H1 (cell line): ENCODE measurements at regions not wholly inside any gene's neighbourhood (a gene's known extent, or its start where the extent isn't known, plus 50 kb on each side); places are given as distances from the start of the nearest gene placed in this dataset.

ENCODE experiments used
- CTCF ChIA-PET: fragments of 300-600 bp; sonication (Branson Sonifier 250); formaldehyde crosslinking; loops from one replicate; lab custom pipeline; 2021; ENCODE audit not compliant: partially characterized antibody; lab: Charles Lee
- POLR2A ChIA-PET: fragments of 300-600 bp; sonication (Branson Sonifier 250); formaldehyde crosslinking; loops from one replicate; lab custom pipeline; 2021; ENCODE audit warnings: inconsistent platforms; ENCODE audit not compliant: partially characterized antibody; lab: Charles Lee
- DNase-seq, 2 experiments: peaks; one replicate each; pipeline versions ENCODE4 v3.0.0 to v3.0.0-alpha.2; 2010 to 2022; ENCODE audit warnings: low spot score in 2 of 2, low read depth in 1 of 2, mixed read lengths in 1 of 2
- FAIRE-seq: peaks from 2 replicates; lab custom pipeline; 2011; peaks lifted over from hg19 to GRCh38; lab: Jason Lieb, UNC
- H2AFZ ChIP-seq: 2 replicates; pipeline ENCODE4 v1.8.1; 2012; ENCODE audit warnings: low read length, inconsistent platforms
- H2AK5ac ChIP-seq: 2 replicates; pipeline ENCODE4 v1.6.1; 2013; ENCODE audit warnings: low read depth, low read length
- H2BK120ac ChIP-seq: replicated peaks from 2 replicates; pipeline ENCODE3; 2013; ENCODE audit warnings: low read depth, low read length, inconsistent platforms
- H2BK12ac ChIP-seq: 2 replicates; pipeline ENCODE4 v1.6.1; 2013; ENCODE audit warnings: low read depth, low read length
- H2BK15ac ChIP-seq: 2 replicates; pipeline ENCODE4 v1.6.1; 2013; ENCODE audit warnings: low read length
- H2BK20ac ChIP-seq: 2 replicates; pipeline ENCODE4 v1.6.1; 2013; ENCODE audit warnings: low read length
- H2BK5ac ChIP-seq: 2 replicates; pipeline ENCODE4 v1.6.1; 2013; ENCODE audit warnings: low read depth, low read length
- H3K14ac ChIP-seq: 2 replicates; pipeline ENCODE4 v1.6.1; 2013; ENCODE audit warnings: inconsistent platforms; ENCODE audit not compliant: insufficient read length
- H3K18ac ChIP-seq: 2 replicates; pipeline ENCODE4 v1.6.1; 2013; ENCODE audit warnings: low read length; ENCODE audit errors: extremely low read depth
- H3K23ac ChIP-seq: 2 replicates; pipeline ENCODE4 v1.6.1; 2013; ENCODE audit warnings: inconsistent platforms; ENCODE audit not compliant: insufficient read length
- H3K23me2 ChIP-seq: 2 replicates; pipeline ENCODE4 v1.6.1; 2013; ENCODE audit warnings: low read depth, low read length
- H3K27ac ChIP-seq: 2 replicates; pipeline ENCODE4 v1.6.1; 2011; ENCODE audit warnings: low read depth, low read length, inconsistent platforms
- H3K27me3 ChIP-seq, 4 experiments: replicated peaks in 1 of 4; 1 replicate in 1 of 4; 2 replicates in 3 of 4; pipeline versions ENCODE4 v1.6.1 to v1.8.1; 2011 to 2013; ENCODE audit warnings: low read length in 3 of 4, mild to moderate bottlenecking in 3 of 4, inconsistent platforms in 2 of 4, mixed read lengths in 2 of 4, moderate library complexity in 1 of 4; ENCODE audit not compliant: control insufficient read depth in 3 of 4, insufficient read depth in 3 of 4; ENCODE audit errors: extremely low read depth in 1 of 4
- H3K36me3 ChIP-seq, 4 experiments: 2 replicates each; pipeline versions ENCODE4 v1.6.1 to v1.8.1; 2011 to 2013; ENCODE audit warnings: mild to moderate bottlenecking in 4 of 4, low read length in 3 of 4, moderate library complexity in 2 of 4, control low read depth in 1 of 4, inconsistent platforms in 1 of 4; ENCODE audit not compliant: insufficient read depth in 4 of 4, control insufficient read depth in 2 of 4
- H3K4ac ChIP-seq: replicated peaks from 2 replicates; pipeline ENCODE3; 2013; ENCODE audit warnings: low read length, low read depth, mixed read lengths, inconsistent platforms; ENCODE audit not compliant: insufficient read length
- H3K4me1 ChIP-seq, 4 experiments: replicated peaks in 1 of 4; 1 replicate in 1 of 4; 2 replicates in 3 of 4; pipeline versions ENCODE4 v1.6.1 to v1.8.1; 2011 to 2013; ENCODE audit warnings: low read length in 3 of 4, inconsistent platforms in 2 of 4, mixed read lengths in 1 of 4; ENCODE audit not compliant: insufficient read depth in 4 of 4, control insufficient read depth in 3 of 4
- H3K4me2 ChIP-seq, 2 experiments: 2 replicates each; pipeline versions ENCODE4 v1.6.1 to v1.8.1; 2011 to 2013; ENCODE audit warnings: low read depth in 2 of 2, low read length in 2 of 2, control low read depth in 1 of 2, inconsistent platforms in 1 of 2, mild to moderate bottlenecking in 1 of 2; ENCODE audit not compliant: insufficient read depth in 1 of 2
- H3K4me3 ChIP-seq, 4 experiments: fragments of 200-600, 300-600 bp in 1 of 4; sonication (generic), shearing (Covaris generic), sonication (Bioruptor Twin) in 1 of 4; 2 replicates each; pipeline versions ENCODE4 v1.5.1 to v1.8.1; 2011 to 2016; ENCODE audit warnings: low read length in 4 of 4, low read depth in 3 of 4, control low read depth in 2 of 4, inconsistent platforms in 2 of 4, mild to moderate bottlenecking in 2 of 4, mixed read lengths in 1 of 4, moderate library complexity in 1 of 4; ENCODE audit not compliant: insufficient read depth in 2 of 4; ENCODE audit errors: extremely low read depth in 1 of 4
- H3K56ac ChIP-seq: replicated peaks from 2 replicates; pipeline ENCODE3; 2013; ENCODE audit warnings: low read depth, mild to moderate bottlenecking, mixed read lengths, low read length, inconsistent platforms; ENCODE audit not compliant: insufficient read length
- H3K79me1 ChIP-seq: 2 replicates; pipeline ENCODE4 v1.6.1; 2013; ENCODE audit warnings: low read depth, low read length, control low read depth
- H3K79me2 ChIP-seq, 2 experiments: 2 replicates each; pipeline versions ENCODE4 v1.6.1 to v1.8.1; 2012 to 2013; ENCODE audit warnings: low read length in 2 of 2, mild to moderate bottlenecking in 2 of 2, inconsistent platforms in 1 of 2; ENCODE audit not compliant: insufficient read depth in 2 of 2, control insufficient read depth in 1 of 2
- H3K9ac ChIP-seq, 4 experiments: replicated peaks in 1 of 4; 1 replicate in 1 of 4; 2 replicates in 3 of 4; pipeline versions ENCODE4 v1.6.1 to v1.8.1; 2011 to 2013; ENCODE audit warnings: low read depth in 3 of 4, low read length in 3 of 4, control low read depth in 2 of 4, mild to moderate bottlenecking in 2 of 4, moderate library complexity in 2 of 4, inconsistent platforms in 1 of 4; ENCODE audit errors: extremely low read depth in 1 of 4
- H3K9me3 ChIP-seq, 2 experiments: 2 replicates each; pipeline versions ENCODE4 v1.6.1 to v1.8.1; 2012 to 2013; ENCODE audit warnings: mild to moderate bottlenecking in 2 of 2, moderate library complexity in 2 of 2, control low read depth in 1 of 2, inconsistent platforms in 1 of 2, low read depth in 1 of 2, low read length in 1 of 2, mixed read lengths in 1 of 2; ENCODE audit not compliant: insufficient read depth in 2 of 2
- H4K20me1 ChIP-seq, 2 experiments: replicated peaks in 1 of 2; 2 replicates each; pipeline versions ENCODE3 to v1.8.1; 2011 to 2013; ENCODE audit warnings: inconsistent platforms in 2 of 2, low read length in 2 of 2, mild to moderate bottlenecking in 1 of 2; ENCODE audit not compliant: insufficient read depth in 2 of 2, control insufficient read depth in 1 of 2
- H4K5ac ChIP-seq: 2 replicates; pipeline ENCODE4 v1.6.1; 2013; ENCODE audit warnings: low read length, low read depth, mixed read lengths, inconsistent platforms; ENCODE audit not compliant: insufficient read length
- H4K8ac ChIP-seq: 2 replicates; pipeline ENCODE4 v1.8.0; 2013; ENCODE audit warnings: mild to moderate bottlenecking, moderate library complexity, low read length, inconsistent platforms; ENCODE audit not compliant: insufficient read depth; ENCODE audit errors: extremely low read depth
- H4K91ac ChIP-seq: replicated peaks from 2 replicates; pipeline ENCODE3; 2013; ENCODE audit warnings: low read length, mixed read lengths, inconsistent platforms; ENCODE audit not compliant: insufficient read length
- ATF3 ChIP-seq: IDR thresholded peaks from 2 replicates; pipeline ENCODE4 v1.6.1; 2011; ENCODE audit warnings: low read depth, mild to moderate bottlenecking, low read length; ENCODE audit not compliant: insufficient read depth
- BRCA1 ChIP-seq: IDR thresholded peaks from 2 replicates; pipeline ENCODE4 v1.6.1; 2012; ENCODE audit warnings: low read depth, low read length, improper control_type of control experiment
- CEBPB ChIP-seq: IDR thresholded peaks from 2 replicates; pipeline ENCODE4 v1.6.1; 2012; ENCODE audit warnings: low read depth, low read length
- GTF2F1 ChIP-seq: IDR thresholded peaks from 2 replicates; pipeline ENCODE4 v1.6.1; 2012; ENCODE audit warnings: low read depth, low read length, improper control_type of control experiment, borderline replicate concordance
- JUND ChIP-seq: IDR thresholded peaks from 2 replicates; pipeline ENCODE4 v1.6.1; 2011; ENCODE audit warnings: mild to moderate bottlenecking, improper control_type of control experiment, low read length
- NRF1 ChIP-seq: IDR thresholded peaks from 2 replicates; pipeline ENCODE4 v1.6.1; 2011; ENCODE audit warnings: mild to moderate bottlenecking, low read depth, low read length, improper control_type of control experiment
- RAD21 ChIP-seq, 2 experiments: IDR thresholded peaks in 1 of 2; conservative IDR thresholded peaks in 1 of 2; 2 replicates each; pipeline ENCODE4 v1.6.1; 2011; ENCODE audit warnings: low read depth in 2 of 2, low read length in 2 of 2, improper control_type of control experiment in 1 of 2, inconsistent platforms in 1 of 2, mild to moderate bottlenecking in 1 of 2, moderate library complexity in 1 of 2
- WGBS, 2 experiments: shearing (Covaris generic) in 1 of 2; methylation state at CpG; one replicate each; pipeline versions ENCODE4 v1.1.6 to v1.1.7; 2013 to 2015; ENCODE audit warnings: low lambda C conversion rate in 2 of 2, mixed read lengths in 2 of 2, inconsistent platforms in 1 of 2, low coverage in 1 of 2, missing lambda C conversion rate in 1 of 2; ENCODE audit not compliant: insufficient replicate concordance in 2 of 2, insufficient coverage in 1 of 2, insufficient read length in 1 of 2; ENCODE audit errors: extremely low coverage in 1 of 2, missing lambda C conversion rate in 1 of 2; 5-methylcytosine and 5-hydroxymethylcytosine counted together

- 89% methylated on average over 4 of the region's 4 CpGs; no CpG with 5 or more reads in 1 of the 2 experiments for WGBS, 2 experiments
- H4K20me1 ChIP-seq: no peaks in the 10 kb centered on the region
- no peak overlapping the region for H3K14ac ChIP-seq
- DNase-seq: no peak
- CTCF ChIA-PET: interaction anchor here (0.9 to 5.7 kb wide), 5 partner anchors 17 to 537 kb away, joined by 3 to 31 read pairs (median 3); no protein-coding TSS in a partner anchor
- no peak overlapping the region for H3K4me3 ChIP-seq
- no peak overlapping the region for H3K27ac ChIP-seq
- no peaks in the 10 kb centered on the region for H3K79me1 ChIP-seq
- H3K4me2 ChIP-seq: no peak overlapping the region
- no peak overlapping the region for H2BK15ac ChIP-seq
- H3K27me3 ChIP-seq: no peaks in the 10 kb centered on the region
- no peak overlapping the region for H3K56ac ChIP-seq
- POLR2A ChIA-PET: interaction anchor here (0.9 to 2.7 kb wide), 3 partner anchors 9 to 73 kb away, joined by 3 to 11 read pairs (median 6); no protein-coding TSS in a partner anchor
- TF ChIP-seq CEBPB (peak; percentile 94), RAD21 (IDR thresholded peaks at IDR 0.05 in 1 of 2, conservative IDR thresholded peaks at IDR 0.05 in 1 of 2; ENCODE audit: low read depth in 2 of 2, low read length in 2 of 2) (no peak), JUND (peak; percentile 59), ATF3 (peak; percentile 79), GTF2F1 (no peak), BRCA1 (no peak), NRF1 (no peak)
- TF ChIP-seq, all 59 proteins: peak for 3
- H3K23me2 ChIP-seq: no peaks in the 10 kb centered on the region
- peak overlapping the region; percentile 62 for H2BK12ac ChIP-seq
- no peak overlapping the region for H2BK120ac ChIP-seq
- FAIRE-seq: no peak
- H3K23ac ChIP-seq: no peak overlapping the region
- no peak overlapping the region for H4K91ac ChIP-seq
- no peaks in the 10 kb centered on the region for H3K9me3 ChIP-seq
- H3K9ac ChIP-seq: no peak overlapping the region
- H3K18ac ChIP-seq: no peak overlapping the region
- no peak overlapping the region for H2BK20ac ChIP-seq
- H3K4me1 ChIP-seq: no peaks in the 10 kb centered on the region
- H2AFZ ChIP-seq: peak overlapping the region; percentile 99
- no peaks in the 10 kb centered on the region for H3K36me3 ChIP-seq
- H3K79me2 ChIP-seq: no peaks in the 10 kb centered on the region
- H3K4ac ChIP-seq: no peak overlapping the region
- 0 out of 2 replicates have a peak overlapping the region, but pooled peaks have one; percentile 5 for H2AK5ac ChIP-seq
- peak overlapping the region; percentile 85; the same call in 1 of the 2 replicates for H2BK5ac ChIP-seq
- H4K8ac ChIP-seq: no peak overlapping the region
- no peak overlapping the region for H4K5ac ChIP-seq
Observed at GRCh38 chr10:63703113-63703670, 182.0 kb downstream of the REEP3 start.
